ENCODE measurements at regions not wholly inside any gene's neighbourhood (a gene's known extent, or its start where the extent isn't known, plus 50 kb on each side); places are given as distances from the start of the nearest gene placed in this dataset.

DNA sequence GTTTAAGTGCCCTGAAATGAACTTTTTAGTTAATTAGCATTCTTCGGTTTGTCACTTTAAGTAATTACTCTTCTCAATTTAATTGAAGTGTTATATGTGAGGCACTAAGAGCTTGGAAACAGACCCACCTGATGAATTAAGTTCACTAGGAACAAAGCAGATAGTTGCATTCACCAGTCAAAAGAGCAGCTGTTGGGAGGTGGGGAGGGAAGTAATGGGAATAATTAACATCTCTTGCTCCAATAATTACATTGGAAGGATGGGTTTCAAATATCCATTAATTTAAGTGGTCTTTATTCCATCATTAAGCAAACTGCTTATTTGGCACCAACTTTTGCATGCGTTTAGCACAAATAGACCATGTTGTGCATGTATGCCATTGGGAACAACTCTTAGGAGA, 667.2 kb downstream of the GALC start:
- DNase-seq (ENCODE audit: low read depth in 2 of 3, low spot score in 2 of 3) = no peak

DNA sequence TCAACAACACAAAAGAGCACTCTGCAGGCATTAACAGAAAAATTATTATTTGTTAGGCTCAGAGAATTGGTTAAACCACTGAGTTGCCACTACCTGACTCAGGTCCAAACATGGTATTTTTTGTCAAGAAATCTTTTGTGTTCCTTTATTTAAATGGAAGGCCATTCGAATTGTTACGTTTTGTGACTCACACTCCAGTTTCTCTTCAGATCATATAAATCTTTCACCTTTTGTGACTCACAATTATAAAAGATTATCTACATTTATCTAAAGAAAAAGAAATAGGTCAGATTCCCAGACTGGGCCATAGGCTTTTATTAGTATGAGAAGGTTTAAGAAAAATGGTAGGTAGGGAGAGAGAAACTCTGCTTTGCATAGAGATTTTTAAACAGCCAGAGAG, 669.8 kb downstream of the GALC start:
- DNase-seq (ENCODE audit: low read depth in 2 of 3, low spot score in 2 of 3) = no peak

- no peak for DNase-seq (ENCODE audit: low read depth in 2 of 3, low spot score in 2 of 3)
Observed at GRCh38 chr14:87321548-87321947, 671.4 kb downstream of the GALC start.

DNA sequence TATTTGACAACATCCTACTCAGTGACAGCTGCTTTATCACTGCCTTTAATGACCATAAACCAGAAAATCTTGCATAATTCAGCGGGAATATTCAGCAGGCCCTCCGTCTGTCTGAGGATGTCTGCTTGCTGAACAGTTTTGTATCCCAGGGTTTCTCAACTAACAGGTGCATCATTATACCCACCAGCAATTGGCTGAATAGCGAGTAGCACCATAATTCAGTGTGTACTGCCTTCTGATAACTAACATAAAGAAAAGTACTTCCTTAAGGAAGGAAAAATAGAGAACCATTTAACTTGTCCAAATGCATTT, 680.1 kb downstream of the GALC start:
- no peak for DNase-seq (ENCODE audit: low read depth in 2 of 3, low spot score in 2 of 3)

GRCh38 chr14:87312169-87312893, 680.7 kb downstream of the GALC start:
- DNase-seq (ENCODE audit: low read depth in 2 of 3, low spot score in 2 of 3) = no peak

DNA sequence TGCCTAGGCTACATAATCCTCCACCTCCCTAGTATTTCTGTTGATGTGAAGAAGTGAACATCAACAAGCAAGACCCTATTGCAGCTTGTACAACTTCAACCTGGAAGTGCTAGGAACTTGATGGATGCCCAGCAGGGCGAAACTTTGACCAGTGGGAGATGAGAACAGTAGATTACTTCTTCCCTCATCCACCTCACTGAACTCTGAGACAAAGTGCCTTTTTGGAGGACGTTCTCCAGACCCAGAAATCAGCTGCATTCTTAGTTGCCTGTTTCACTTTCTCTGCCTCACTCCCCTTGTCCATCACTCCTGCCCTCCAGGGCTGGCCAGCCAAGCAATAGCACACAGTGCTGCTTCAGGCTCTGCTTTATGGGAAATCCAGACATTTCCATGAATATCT, 683.4 kb downstream of the GALC start:
- DNase-seq (ENCODE audit: low read depth in 2 of 3, low spot score in 2 of 3) = no peak

DNA sequence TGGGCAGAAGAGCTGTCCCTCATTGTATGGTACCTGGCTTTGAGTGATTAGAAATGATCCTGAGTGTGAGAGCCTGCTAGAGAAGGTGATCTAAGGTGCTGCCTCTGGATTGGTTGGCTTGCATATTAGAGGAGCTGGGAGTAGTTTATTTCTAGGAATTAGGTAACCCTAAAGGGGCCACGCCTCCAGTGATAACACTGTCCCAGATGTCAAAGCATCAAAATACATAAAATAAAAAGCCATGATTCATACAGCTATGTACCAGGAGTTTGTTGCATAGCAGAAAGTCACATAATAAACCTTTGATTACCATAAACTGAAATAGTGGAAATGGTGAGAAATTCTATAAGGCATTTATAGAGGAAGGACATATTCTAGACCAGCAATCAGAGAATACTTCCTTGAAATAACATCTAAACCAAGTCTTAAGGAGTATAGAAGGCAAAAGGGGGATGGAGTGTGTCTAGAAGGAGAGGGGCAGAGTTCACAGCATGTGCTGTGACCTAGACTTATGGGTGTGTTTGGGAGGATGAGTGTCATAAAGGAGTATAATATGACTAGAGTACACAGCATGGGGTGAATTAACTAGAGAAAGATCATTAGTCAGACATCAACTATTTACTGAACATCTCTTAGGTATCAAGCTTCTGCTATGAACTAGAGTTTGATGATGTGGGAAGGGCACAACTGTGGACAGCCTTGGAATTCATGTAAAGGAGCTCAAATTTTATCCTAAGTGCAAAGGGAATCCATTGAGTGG, 686.4 kb downstream of the GALC start:
- DNase-seq (ENCODE audit: low read depth in 2 of 3, low spot score in 2 of 3) = no peak

DNA sequence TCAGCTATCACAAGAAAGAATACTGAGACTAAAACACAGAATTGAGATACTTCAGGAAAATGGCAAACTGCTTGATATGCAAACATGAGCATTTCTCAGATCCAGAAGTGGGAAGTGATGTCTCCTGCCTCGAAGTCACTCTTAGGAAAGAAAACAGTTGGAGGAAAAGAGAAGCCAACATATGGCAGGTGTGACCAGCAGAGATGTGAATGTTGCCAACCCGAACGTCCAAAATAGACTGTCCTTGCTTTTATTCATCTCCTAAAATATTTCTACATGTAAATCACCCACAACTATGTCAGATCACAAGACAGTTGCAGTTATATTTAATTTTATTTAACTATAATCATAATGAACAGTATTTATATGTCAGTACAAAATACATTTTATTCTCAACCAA, 687.6 kb downstream of the GALC start:
- DNase-seq (ENCODE audit: low read depth in 2 of 3, low spot score in 2 of 3) = no peak

DNA sequence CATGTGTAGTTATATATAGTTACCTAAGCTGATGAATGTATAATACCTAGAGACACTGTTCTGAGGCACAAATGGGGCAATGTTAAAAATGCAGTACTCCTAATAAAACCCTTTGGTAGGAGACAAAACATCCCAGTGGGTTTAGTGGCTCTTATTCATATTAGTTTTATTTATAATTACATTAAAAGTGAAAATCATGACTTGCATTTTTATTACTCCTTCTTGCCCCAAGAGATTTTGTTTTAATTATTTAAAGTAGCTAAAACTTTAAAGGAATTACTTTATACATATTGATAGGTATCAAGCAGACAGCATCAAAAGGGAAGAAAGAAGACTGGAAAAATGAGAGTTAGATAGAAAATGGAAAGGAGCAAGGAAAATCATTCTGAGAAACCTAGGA, 688.6 kb downstream of the GALC start:
- DNase-seq (ENCODE audit: low read depth in 2 of 3, low spot score in 2 of 3) = no peak

DNA sequence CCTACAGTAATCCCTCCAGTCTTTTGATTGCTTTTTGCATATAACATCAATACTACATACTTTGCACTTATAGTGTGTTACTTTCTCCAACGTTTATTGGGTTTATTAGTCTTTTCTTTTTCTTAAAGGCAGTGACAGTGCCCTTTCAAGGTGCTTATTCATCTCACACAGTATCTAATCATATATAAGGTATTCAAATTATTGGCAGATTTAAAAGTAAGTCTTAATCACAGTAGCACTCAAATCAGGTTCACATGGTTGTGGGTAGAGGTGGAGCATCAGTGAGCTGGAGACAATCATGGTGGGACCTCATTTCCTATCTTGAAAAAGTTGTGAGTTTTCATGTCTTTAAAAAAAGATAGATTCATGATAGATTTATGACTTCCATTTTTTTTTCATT, 706.2 kb downstream of the GALC start:
- DNase-seq (ENCODE audit: low read depth in 2 of 3, low spot score in 2 of 3) = no peak

DNA sequence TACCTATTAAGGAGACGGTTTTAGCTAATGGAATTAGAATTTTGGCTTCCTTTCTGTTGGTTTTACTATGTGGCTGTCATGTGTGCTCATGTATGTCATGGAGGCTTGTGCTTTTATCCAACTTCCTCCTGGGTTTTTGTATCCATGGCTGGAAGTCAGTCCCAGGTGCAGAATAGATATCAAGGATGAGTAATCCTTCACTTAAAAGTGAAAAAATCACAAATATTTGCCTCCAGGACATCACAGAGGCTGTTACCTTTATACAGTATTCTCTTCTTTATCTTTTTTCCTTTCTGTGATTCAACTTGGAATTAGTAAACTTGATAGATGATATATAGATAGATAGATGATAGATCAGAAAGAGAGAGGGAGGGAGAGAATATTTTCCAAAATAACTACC, 706.8 kb downstream of the GALC start:
- no peak for DNase-seq (ENCODE audit: low read depth in 2 of 3, low spot score in 2 of 3)

DNA sequence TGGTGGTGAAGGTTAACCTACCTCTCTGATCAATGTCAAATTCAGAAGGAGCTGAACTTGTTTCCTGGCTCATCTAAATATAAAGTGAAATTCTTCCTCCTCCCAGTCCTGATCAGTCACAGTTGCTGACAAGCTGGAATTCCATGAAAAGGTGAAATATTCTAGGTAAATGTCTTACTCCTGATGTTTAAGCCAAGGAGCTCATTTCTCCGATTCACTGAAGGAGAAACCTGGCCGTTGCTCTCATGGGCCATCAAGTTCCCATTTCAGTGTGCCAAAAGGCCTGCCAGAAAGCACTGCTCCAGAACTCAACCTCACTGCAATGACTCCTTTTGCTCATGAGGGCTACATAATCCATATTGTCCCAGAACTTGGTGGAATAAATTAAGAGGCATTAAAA, 707.5 kb downstream of the GALC start:
- no peak for DNase-seq (ENCODE audit: low read depth in 2 of 3, low spot score in 2 of 3)

- no peak for DNase-seq (ENCODE audit: low read depth in 2 of 3, low spot score in 2 of 3)
Observed at GRCh38 chr14:87283547-87283946, 709.4 kb downstream of the GALC start.

- no peak for DNase-seq (ENCODE audit: low read depth in 2 of 3, low spot score in 2 of 3)
Observed at GRCh38 chr14:87282266-87282665, 710.7 kb downstream of the GALC start.

DNA sequence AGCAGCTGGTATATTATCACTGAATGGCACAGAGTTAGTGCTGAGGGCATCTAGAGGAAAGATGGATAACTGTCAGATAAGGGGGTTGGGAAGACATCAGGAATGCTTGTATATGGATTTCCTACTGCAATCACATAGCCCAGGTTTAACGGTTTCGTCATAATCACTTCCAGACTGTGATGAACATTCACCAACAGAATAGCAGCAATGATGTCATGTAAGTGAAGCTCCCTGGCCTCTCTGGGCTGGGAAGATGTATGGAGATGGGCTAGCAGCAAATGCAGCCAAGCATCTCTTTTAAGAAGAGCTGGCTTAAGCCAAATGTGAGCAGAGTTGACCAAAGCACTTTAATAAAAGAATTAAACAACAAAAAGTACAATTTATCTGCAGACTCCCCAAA, 714.6 kb downstream of the GALC start:
- no peak for DNase-seq (ENCODE audit: low read depth in 2 of 3, low spot score in 2 of 3)

GRCh38 chr14:87271331-87271730, 721.7 kb downstream of the GALC start:
- no peak for DNase-seq (ENCODE audit: low read depth in 2 of 3, low spot score in 2 of 3)

GRCh38 chr14:87268997-87269396, 724.0 kb downstream of the GALC start:
- no peak for DNase-seq (ENCODE audit: low read depth in 2 of 3, low spot score in 2 of 3)

GRCh38 chr14:87264796-87265195, 728.2 kb downstream of the GALC start:
- no peak for DNase-seq (ENCODE audit: low read depth in 2 of 3, low spot score in 2 of 3)

DNA sequence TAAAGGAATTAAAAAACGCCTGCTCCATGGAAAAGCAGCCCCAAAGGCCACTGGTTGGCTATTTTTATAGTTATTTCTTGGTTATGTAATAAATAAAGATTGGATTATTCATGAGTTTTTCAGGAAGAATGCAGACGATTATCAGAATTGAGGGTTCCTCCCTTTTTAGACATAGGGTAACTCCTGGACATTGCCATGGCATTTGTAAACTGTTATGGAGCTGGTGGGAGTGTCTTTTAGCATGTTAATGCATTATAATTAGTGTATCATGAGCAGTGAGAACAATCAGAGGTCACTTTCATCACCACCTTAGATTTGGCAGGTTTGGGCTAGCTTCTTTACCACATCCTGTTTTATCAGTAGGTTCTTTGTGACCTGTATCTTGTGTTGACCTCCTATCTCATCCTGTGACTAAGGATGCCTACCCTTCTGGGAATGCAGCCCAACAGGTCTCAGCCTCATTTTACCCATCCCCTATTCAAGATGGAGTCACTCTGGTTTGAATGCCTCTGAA, 728.7 kb downstream of the GALC start:
- DNase-seq (ENCODE audit: low read depth in 2 of 3, low spot score in 2 of 3) = no peak

GRCh38 chr14:87261621-87262020, 731.4 kb downstream of the GALC start:
- DNase-seq (ENCODE audit: low read depth in 2 of 3, low spot score in 2 of 3) = no peak

- no peak for DNase-seq (ENCODE audit: low read depth in 2 of 3, low spot score in 2 of 3)
Observed at GRCh38 chr14:87260460-87260859, 732.5 kb downstream of the GALC start.

- DNase-seq (ENCODE audit: low read depth in 2 of 3, low spot score in 2 of 3) = no peak
Observed at GRCh38 chr14:87257421-87257820, 735.6 kb downstream of the GALC start.

- DNase-seq (ENCODE audit: low read depth in 2 of 3, low spot score in 2 of 3) = no peak
Observed at GRCh38 chr14:87255058-87255457, 737.9 kb downstream of the GALC start.

Data from activated CD8-positive, alpha-beta memory T cell treated with anti-CD3 and anti-CD28 coated beads for 48 hours (primary cell).